Stimulated activated CD4-positive, alpha-beta T cell treated with anti-CD3 and anti-CD28 coated beads, TNF-alpha, amount 100 ng/mL, for 48 hours (primary cell): ENCODE measurements at regions not wholly inside any gene's neighbourhood (a gene's known extent, or its start where the extent isn't known, plus 50 kb on each side); places are given as distances from the start of the nearest gene placed in this dataset.

ENCODE experiments used
- DNase-seq, 3 donors: peaks; one replicate each; pipeline ENCODE4 v3.0.0-alpha.2; 2020; ENCODE audit warnings: low read depth in 3 of 3

DNA sequence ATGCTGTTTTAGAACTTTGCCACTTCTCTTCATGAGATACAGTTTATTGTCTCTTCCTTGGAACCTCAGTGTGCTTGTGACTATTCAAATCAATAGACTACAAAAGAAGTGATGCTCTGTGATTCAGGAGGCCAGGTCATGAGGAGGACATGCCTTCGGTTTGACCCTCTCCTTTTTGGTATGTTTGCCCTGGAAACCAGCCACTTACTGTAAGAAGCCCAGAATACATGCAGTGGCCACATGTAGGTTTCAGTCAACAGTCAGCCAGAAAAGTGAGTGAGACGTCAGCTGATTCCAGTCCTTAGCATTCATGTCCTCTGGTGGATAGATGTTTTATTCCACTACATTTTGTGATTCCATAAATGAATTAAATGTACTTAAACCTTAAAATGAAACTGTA, 328.7 kb downstream of the PCDH18 start:
- no peak for DNase-seq

DNA sequence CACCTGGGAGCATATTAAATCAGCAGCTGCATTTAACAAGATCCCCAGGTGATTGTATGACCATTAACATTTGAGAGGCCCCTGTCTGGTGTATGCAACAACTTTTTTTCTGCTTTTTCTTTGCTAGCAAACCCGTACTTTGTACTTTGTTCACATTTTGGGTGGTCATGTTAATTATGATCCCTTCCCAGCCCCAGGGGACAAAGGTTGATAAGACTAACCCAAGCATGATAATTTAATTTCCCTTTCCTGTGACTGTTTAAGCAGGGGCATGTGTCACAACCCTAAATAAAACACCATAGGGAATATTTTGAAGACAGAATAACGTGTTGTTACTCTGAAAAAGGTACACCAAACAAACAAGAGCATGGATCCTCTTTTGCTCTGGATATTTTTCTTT, 332.0 kb downstream of the PCDH18 start:
- DNase-seq, result no peak

DNA sequence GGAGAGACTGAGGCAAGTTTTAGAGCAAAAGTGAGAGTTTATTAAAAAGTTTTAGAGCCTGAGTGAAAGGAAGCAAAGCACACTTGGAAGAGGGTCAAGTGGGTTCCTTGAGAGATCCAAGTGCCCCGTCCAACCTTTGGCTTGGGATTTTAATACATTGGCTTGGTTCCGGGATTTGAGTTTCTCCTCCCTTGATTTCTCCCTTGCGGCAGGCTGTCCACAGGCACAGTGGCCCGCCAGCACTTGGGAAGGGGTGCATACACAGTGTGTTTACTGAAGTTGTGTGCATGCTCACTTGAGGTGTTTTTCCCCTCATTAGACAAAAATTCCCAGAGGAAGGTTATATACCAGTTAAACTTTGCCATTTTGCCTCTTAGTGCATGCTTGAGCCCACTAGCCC, 333.5 kb downstream of the PCDH18 start:
- no peak for DNase-seq

DNA sequence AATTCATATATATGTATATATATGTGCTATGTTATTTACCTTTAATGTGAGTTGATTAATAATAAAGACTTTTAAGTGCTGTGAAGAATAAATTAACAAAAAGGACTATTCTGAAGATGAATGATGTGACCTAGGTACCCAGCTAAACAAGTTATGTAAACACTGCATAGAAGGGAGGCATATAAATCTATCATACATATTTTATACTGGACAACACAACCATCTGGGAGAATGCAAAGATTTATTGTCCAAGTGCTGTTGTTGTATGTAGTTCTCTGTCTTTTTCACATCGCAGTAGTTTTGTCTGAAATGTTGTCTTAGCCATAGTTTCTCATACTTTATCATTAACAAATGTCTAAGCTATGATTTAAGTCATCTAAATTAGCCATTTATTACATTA, 337.6 kb downstream of the PCDH18 start:
- no peak for DNase-seq

DNA sequence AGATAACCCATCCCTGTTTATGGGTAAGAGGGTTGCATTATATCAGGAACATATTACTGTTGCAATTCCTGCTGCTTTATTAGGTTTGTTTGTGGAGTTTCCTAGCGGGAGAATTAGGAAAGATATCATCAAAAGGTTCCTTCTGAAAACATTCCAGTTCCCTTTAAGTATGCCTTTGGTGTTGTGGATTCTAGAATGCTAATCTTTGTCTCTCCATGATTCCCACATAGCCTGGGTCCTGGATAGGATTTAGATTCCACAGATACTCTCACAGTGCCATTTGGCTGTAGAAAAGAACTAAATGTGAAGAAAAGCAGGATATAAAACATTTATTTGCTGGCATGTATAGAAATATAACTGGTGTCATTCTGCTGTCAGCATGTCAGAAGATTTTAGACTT, 338.7 kb downstream of the PCDH18 start:
- no peak for DNase-seq

DNA sequence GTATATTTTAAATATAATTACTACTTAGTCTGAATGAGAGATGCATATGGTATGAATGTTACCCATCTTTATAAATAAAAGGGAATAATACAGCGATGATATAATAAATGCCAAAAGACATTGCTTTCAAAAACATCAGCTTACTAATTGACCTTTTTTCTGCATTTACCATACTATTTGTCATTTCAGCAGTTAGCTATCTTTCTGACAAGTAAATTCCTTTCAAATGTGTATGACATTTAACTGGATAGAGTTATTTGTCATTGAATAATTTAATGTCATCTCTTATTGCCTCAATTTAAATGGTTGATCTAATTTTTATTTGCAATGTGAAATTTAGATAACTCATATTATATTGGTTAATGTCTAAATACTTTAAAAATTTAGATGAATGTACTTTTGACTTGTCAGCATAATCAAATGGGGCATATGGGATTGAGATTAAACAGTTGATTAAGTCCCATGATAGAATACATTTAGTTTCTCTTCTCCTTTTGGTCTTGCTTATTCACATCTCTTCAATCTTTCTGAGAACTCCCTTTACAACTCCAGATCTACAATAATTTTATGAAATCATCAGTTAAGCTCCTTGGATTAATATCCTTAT, 350.9 kb downstream of the PCDH18 start:
- DNase-seq, result no peak

DNA sequence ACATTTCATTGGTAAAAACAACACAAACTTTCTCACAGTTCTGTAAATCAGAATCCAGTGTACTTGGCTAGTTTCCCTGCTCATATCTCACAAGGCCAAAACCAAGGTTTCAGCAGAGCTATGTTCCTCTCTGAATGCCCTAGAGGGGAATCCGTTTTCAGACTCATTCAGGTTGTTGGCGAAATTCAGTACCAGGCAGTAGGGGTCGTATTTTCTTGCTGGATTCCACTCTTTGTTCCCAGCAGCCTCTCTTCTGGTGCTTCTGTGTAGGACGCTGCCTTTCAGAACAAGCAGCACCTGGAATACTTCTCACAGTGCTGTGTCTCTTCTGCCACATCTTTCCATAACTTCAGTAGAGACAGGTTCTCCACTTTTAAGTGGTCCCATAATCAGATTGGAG, 351.9 kb downstream of the PCDH18 start:
- no peak for DNase-seq

DNA sequence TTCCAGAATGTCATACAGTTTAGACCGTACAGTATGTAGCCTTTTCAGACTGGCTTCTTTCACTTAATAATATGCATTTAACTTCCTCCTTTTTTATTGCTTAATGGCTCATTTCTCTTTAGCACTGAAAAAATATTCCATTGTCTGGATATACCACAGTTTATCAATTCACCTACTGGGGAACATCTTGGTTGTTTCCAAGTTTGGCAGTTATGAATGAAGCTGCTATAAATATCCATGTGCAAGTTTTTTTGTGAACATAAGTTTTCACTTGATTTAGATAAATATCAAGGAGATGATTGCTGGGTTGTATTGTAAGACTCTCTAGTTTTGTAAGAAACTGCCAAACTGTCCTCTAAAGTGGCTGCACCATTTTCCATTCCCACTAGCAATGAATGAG, 375.5 kb downstream of the PCDH18 start:
- DNase-seq, result no peak

DNA sequence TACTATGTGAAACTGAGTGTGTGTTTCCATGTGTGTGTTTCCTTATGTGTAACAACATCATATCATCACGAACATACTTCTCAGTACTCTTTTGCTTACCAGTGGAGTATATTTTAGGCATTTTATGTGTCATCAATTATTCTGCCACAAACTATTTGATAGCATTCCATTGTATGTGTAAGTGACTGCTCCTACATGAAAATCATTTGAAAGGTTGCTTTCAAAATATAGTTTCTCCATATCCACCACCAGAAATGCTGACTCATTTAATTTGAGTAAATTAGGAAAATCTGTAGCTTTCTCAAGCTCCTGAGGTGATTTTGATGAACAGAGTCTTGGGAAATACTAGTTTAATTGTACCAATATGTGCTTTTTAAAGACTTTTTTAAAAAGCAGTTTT, 376.2 kb downstream of the PCDH18 start:
- no peak for DNase-seq

DNA sequence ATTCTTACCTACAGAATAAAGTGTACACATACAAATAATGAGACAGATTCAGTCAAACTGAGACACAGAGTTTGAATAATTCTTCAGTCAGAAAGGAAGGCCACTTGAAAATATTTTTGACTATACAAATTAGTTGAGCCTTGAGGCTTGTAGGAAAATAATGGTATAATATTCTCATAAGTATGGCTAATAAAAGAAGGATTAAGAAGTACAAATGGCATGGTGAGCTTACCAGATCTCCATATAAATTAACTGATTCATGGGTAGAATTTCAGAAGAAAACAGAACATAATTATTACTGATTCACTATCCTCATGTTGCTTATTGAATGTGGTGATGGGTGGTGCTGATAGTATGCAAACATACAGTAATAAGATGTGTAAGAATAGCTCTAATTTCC, 401.1 kb downstream of the PCDH18 start:
- DNase-seq, result no peak

DNA sequence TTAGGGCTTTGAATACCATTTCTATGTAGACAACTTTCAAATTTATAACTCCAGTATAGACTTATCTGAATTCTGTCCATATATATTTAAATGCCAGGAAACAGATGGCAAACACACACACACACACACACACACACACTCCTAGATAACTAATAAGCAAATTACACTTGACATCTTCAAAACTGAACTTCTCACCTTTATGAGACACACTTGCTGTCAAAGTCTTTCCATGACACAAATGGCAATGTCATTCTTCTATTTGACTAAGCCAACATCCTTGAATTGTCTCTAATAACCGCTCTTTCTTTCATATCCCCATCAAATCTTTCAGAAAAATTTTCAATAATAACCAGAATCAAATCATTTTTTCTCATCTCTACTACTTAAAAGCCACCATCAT, 402.4 kb downstream of the PCDH18 start:
- no peak for DNase-seq

DNA sequence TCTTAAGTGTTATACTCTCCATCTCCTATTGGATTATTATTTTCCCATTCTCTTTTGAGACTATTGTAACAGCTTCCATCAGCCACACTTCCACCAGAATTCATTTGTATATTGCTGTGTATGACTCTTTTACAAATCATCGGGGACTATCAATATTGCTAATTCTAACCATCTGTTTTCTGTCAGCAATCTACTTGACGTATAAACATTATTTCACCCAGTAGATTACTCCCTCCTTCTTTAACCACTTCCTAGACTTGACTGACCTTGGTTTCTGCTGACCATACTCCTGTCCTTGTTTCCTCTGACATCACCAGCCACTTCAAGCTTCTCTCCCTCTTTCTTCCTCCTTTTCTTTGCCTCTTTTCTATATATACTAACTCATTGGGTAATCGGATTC, 402.9 kb downstream of the PCDH18 start:
- DNase-seq, result no peak

DNA sequence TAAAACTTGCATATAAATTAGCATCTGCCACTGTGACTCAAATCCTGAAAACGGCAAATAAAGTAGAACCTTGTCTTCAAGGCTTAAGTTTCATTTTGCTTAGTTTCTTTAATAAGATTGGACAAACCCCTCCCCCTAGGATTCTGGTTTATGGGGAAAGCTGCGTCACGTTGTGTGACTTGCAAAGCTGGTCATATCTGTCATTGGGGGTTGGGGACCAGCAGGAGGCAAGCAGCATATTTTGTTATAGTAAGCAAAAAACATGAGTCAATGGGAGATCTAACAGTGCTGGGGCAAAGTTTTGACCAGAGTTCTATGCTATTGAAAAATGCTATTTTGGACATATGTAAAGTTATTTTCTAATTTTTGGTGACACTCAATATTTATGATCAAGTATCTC, 407.3 kb downstream of the PCDH18 start:
- DNase-seq, result no peak

DNA sequence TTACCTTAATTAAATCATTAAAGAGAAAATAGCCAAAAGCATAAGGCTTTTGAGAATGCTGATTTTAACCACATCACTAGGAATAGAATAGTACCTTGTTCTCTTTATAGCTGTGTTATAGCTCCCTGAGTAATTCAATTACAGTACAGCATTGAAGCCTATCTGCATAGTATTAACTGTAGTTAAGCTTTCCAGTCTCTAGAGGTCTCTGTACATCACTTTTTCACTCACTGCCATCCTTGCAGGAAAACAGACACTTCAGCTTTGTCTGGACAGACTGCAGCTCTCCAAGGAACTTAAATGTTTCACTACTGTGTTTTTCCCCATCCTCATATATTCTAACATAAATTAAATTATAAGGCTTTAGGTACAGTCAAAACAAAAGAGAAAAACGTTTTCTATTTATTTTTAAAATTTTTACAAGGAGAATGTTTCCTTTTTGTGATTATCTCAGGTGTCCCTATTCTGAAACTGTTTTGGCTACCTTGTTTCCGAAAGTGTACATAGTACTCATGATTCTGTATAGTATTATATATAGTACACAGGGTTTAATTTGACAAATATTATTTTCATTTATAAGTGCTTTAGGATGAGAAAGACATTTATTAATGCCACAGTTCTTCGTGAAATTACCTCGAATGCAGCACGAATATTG, 407.9 kb downstream of the PCDH18 start:
- no peak for DNase-seq

DNA sequence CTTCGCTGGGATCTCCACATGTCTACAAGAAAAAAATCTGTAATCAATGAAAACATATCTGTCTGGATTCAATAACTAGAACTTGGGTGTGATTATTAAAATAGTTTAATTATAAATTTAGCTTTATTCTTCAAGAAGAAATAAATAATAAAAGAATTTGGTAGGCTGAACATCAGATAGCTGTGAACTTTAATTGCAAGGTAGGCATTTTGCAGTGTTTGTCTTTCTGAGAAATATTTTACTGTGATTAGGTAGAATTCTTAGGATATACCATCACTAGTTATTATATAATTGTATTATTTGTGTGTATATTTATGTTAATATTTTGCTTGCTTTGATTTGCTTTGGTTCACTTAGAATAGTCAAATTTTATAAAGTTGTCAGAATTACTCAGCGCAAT, 409.4 kb downstream of the PCDH18 start:
- DNase-seq, result no peak

DNA sequence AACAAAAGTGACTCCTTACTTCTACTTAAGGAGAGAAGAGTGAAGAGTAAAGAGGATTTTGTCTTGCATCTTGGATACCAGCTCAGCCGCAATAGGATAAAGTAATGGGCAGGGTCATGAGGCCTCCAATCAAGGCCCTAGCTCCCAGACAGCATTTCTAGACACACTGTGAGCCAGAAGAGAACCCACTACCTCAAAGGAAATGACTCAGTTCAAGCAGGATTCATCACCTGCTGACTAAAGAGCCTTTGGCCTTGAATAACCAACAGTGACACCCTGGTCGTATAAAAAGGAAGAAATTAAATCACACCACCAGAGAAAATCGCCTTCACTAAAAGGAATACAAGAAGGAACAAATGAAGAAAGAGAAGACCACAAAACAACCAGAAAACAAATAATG, 416.1 kb downstream of the PCDH18 start:
- DNase-seq, result no peak

DNA sequence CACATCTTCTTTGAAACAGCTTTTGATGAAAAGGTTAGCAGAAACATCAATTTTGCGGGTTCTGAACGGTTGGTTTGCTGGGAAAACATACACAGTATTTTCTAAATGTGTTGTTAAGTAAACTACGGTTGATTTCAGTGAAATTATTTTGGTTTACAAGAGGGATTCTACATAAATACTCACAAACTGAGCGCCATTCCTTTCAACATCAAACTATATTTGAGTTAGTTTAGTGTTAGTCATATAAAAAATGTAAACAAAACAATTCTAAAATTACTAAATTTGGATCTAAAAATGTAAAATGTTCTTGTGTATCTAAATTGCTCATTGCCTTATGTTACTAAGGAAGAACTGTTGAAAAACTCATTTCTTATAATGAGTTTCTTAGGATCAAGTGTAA, 425.6 kb downstream of the PCDH18 start:
- no peak for DNase-seq

DNA sequence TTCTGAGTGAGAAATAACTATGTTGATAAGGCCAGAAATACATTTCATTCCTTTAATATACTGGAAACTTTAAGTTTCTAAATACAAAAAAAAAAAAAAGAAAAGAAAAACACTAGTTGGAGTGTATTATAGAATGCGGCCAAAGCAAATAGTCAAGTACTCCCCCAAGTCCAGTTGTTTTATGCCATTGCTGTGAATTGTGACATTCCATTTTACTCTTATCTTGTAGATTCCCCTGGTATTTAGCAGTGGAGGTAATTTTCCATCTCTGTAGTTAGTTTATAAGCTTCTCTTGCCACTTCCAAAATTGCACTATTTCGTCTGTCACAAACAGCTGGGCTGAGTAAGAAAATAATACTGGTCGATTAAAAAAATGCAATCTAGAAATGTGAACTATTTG, 426.0 kb downstream of the PCDH18 start:
- DNase-seq, result no peak

DNA sequence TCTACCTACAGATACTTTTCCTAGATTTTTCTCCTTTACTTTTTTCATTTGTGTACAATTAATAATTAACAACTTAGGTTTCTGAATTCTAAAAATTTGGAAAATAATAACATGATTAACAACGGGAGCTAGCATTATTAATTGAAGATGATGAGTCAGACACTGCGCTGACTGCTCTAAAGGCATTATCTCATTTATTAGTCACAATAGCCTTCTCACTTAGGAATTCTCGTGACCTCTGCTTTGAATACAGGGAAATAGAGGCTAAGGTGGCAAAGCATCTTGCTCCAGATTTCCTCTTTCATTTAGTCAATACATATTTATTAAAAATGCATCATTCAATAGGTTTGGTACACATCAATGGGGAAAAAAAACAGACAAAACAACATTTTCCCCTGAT, 441.3 kb downstream of the PCDH18 start:
- no peak for DNase-seq

DNA sequence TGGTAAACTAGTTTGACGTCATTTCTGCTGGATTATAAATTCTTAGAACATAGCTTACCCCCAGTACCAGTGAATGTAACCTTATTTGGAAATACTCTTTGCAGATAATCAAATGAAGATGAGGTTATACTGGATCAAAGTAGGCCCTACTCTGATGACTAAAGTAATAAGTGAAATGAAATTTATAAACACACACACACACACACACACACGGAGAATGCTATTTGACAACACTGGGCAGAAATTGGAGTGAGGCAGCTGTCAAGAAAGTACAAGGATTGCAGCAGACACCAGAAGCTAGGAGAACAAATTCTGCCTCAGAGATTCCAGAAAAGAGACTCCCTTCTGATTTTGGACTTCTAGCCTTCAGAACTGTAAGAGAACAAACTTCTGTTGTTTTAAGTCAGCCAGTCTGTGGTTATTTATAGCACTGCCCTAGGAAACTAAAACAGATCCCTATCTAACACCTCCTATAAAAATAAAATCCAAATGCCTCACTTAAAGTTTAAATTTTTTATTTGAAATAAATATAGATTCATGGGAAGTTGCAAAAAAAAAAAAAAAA, 448.6 kb downstream of the PCDH18 start:
- DNase-seq, result no peak

DNA sequence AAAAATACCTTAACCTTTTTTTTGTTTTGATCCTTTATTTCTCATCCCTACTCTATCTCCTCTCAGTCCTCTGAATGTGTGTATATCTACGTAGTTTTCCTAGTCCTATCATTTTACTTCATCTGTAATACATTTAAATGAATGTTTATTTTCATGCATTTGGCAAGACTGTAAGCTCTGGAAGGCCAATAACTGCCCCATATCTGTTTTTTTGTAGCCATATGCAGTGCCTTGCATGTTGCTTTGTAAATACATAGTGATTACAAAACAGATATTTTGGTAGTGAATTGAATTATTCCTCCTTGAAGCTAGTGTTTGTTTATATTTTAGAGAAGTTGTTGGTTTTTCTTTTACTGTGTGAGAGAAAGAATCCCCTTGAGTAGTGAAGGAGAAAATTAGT, 450.2 kb downstream of the PCDH18 start:
- no peak for DNase-seq

DNA sequence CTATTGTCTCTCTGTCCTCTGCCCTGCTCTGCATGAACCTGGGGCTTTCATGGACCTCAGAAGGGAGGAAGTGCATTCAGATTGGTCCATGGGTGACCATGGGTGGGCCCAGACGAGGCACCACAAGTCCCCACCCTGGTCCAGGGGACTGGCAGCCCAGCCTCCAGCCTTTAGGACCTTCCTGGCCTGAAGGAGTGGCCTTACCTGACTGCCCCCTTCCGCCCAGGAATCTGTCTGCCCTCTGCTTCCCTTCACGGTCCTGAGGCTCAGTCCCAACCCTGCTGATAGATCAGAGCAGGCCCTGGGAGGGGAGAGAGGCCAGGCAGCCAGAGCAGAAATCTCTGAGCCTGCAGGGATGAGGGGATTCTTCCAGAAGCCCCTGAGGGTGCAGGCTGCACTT, 455.4 kb downstream of the PCDH18 start:
- DNase-seq, result no peak

DNA sequence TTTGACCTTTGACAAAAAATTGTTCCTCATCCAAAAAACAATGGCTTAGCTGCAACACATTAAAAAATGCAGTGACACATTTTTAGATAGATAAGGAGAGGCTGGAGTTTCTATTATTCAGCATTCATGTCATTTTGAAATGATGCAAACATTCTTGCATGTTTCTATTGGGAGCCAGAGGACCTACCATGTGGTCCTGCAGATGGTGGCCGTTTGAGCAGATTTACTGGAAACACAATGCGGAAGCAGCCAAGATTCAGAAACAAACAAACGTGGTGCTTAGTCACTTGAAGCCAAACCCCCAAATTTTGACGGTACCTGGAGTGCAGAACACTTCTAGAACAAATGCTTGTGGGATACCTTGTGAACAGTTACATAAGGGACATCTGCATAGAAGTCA, 456.7 kb downstream of the PCDH18 start:
- DNase-seq, result no peak

DNA sequence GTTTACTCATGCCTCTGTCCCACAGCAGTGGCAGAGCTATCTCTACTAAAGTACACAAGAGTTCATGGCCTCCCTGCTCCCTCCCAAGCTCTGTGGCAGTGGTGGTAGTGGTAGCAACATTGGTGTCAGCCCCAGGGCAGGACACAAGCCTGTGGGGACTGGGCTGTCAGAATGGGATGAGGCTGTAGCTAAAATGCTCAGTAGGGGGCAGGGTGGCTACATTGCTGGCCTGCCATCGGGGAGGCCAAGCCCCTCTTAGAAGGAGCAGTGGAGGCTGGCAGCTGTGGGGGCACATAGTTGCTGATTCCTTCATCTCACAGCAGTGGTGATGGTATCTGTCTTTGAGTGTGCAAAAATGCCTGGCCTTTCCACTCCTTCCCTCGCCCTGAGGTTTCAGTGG, 461.7 kb downstream of the PCDH18 start:
- DNase-seq, result no peak
